ENCODE measurements at regions not wholly inside any gene's neighbourhood (a gene's known extent, or its start where the extent isn't known, plus 50 kb on each side); places are given as distances from the start of the nearest gene placed in this dataset.

DNA sequence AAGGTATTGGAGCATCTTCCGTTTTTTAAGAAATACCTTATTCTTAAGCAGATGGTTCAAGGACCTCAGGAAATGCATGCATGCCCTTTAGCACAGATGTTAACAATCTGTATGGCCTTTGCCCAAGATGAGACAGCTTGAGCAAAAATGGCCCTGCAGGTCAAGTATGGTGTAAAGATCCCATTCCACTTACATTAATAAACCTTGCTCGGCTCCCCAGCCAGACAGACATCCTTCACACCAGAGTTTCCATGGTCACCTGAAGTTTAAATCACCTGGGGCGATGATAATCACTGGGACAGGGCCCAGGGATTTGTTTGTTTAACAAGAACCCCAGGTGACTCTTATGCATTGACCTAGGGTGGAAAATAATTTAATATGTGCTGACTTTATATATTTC lies 287.0 kb upstream of the NOCT start:
- no peak for DNase-seq (ENCODE audit: low spot score)
- no peak overlapping the region for H3K27ac ChIP-seq
- CTCF ChIA-PET: no interaction called here
- TF ChIP-seq, protein P1, sequence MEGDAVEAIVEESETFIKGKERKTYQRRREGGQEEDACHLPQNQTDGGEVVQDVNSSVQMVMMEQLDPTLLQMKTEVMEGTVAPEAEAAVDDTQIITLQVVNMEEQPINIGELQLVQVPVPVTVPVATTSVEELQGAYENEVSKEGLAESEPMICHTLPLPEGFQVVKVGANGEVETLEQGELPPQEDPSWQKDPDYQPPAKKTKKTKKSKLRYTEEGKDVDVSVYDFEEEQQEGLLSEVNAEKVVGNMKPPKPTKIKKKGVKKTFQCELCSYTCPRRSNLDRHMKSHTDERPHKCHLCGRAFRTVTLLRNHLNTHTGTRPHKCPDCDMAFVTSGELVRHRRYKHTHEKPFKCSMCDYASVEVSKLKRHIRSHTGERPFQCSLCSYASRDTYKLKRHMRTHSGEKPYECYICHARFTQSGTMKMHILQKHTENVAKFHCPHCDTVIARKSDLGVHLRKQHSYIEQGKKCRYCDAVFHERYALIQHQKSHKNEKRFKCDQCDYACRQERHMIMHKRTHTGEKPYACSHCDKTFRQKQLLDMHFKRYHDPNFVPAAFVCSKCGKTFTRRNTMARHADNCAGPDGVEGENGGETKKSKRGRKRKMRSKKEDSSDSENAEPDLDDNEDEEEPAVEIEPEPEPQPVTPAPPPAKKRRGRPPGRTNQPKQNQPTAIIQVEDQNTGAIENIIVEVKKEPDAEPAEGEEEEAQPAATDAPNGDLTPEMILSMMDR (conservative IDR thresholded peaks at IDR 0.05; ENCODE audit: low read depth): no peak
- POLR2A ChIA-PET (ENCODE audit: low non-redundant PET): no interaction called here

DNA sequence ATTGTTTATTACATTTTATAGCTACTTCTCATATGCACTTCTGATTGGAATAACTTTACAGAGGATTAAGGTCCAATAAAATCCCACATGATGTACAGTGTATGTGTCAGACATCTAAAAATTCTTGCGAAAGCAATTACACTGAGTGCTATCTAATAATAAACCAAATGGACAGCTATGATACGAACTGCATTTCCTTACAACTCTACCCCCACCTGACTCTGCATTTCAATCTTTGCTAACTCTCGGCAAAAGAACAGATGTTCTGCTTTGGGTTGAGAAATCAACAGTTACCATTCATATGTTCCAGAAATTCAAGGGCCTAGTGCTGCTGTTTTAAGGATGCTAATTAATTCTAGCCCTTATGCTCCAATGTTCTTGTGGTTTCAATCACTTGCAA lies 287.9 kb upstream of the NOCT start:
- no peak for DNase-seq (ENCODE audit: low spot score)
- ChIA-PET POLR2A (ENCODE audit: low non-redundant PET) (no interaction called here), CTCF (no interaction called here)
- no peak overlapping the region for H3K27ac ChIP-seq
- TF ChIP-seq, protein P1 (conservative IDR thresholded peaks at IDR 0.05; ENCODE audit: low read depth): no peak

DNA sequence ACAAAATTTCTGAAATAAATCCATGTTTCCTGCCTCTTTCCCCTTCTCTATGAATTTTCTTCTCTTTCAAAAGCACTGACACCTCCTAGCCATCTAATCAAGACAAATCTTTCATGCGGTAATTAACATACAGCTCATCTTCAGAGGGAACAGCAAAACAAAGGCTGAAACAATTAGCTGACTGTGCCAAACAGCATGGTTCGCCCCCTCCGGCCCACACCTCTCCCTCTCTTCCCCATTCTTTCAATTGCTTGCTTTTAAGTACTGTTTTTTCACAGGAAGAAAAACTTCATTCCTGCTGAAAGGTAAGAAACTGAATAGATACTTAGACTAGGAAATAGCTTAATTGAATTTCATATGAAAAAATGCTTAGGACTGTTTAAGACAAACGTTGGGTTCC lies 291.1 kb upstream of the NOCT start:
- TF ChIP-seq, protein P1 (conservative IDR thresholded peaks at IDR 0.05; ENCODE audit: low read depth): no peak

DNA sequence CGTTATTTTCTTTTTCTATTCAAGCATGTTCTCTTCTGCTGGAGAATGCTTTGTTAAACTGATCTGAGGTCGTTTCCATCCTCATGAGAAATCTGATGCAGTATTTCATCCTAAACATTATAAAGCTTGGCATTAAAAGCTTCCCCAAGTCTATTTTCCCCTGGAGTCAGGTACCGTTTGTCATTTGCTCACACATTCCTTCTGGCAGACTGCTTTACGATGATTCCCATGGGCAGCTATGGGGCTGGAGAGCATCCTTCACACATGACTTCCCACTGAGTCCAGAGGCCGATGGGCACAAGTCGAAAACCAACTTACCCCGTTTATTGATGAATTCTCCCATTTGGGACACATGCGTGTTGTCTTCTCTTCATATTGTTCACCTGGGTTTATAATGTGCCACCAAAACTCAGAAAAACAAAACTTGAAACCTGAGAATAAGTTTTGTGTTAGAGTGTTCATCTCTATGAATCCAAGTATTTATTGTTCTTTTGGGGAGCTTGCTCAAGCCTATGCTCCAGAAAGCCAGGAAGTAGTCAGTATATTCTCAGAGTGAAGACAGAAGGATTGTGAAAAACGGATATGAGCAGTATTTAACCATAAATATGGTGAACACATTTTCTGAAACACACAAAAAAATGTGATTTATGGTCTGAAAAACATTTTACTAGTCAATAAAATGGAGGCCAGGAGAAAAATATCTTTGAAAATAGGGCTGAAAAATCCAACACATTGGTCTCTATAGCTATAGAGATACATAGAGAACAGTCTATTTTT lies 298.8 kb upstream of the NOCT start:
- CTCF ChIA-PET: interaction anchor here (1.2 kb wide), 1 partner anchor 23 kb away, joined by 3 read pairs; no protein-coding TSS in a partner anchor
- POLR2A ChIA-PET (ENCODE audit: low non-redundant PET): no interaction called here
- no peak overlapping the region for H3K27ac ChIP-seq
- TF ChIP-seq, protein P1 (conservative IDR thresholded peaks at IDR 0.05; ENCODE audit: low read depth): no peak
- DNase-seq (ENCODE audit: low spot score): no peak

More for the DNA sequence above, 291.1 kb upstream of the NOCT start:
- CTCF ChIA-PET: no interaction called here
- POLR2A ChIA-PET (ENCODE audit: low non-redundant PET): no interaction called here
- H3K27ac ChIP-seq: no peak overlapping the region
- DNase-seq (ENCODE audit: low spot score): no peak

DNA sequence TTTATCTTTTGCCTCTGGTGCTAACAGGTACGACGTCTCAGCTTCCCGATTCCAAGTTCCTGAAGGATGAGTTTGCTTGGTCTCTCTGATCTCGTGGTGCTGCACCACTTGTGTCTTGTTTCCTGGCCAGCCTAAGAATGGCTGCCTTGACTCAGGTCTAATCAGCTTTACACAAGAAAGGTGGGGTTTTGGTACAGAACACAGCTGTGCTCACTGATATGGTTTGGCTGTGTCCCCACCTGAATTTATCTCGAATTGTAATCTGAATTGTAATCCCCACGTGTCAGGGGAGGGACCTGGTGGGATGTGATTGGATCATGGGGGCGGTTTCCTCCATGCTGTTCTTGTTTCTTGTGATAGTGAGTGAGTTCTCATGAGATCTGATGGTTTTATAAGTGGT lies 305.3 kb upstream of the NOCT start:
- ChIA-PET CTCF (interaction anchor here (0.6 kb wide), 1 partner anchor 1492 kb away, joined by 3 read pairs; no protein-coding TSS in a partner anchor), POLR2A (ENCODE audit: low non-redundant PET) (no interaction called here)
- no peak overlapping the region for H3K27ac ChIP-seq
- TF ChIP-seq, protein P1 (conservative IDR thresholded peaks at IDR 0.05; ENCODE audit: low read depth): no peak
- DNase-seq (ENCODE audit: low spot score): no peak

DNA sequence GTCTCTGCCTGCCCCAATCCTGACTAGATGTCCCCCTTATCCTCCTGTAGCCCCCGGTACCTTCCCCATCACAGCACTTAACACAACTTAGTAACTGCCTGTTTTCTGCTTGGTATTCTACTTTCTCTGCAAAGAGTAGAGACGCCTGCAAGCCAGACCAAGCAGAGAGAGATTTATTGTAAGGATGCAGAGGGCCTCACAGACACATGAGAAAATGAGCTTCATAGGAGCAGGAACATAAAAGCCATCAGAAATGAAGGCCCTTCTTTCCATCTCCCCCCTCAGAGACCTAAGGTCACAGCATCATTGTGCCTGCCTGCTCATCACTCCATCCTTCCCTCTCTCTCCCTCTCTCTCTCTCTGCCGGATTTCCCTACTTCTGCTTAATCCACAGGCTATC lies 305.7 kb upstream of the NOCT start:
- POLR2A ChIA-PET (ENCODE audit: low non-redundant PET): no interaction called here
- TF ChIP-seq, protein P1 (conservative IDR thresholded peaks at IDR 0.05; ENCODE audit: low read depth): no peak
- DNase-seq (ENCODE audit: low spot score): no peak
- no peak overlapping the region for H3K27ac ChIP-seq
- CTCF ChIA-PET: interaction anchor here (0.6 kb wide), 1 partner anchor 75 kb away, joined by 7 read pairs; no protein-coding TSS in a partner anchor
